ENCODE measurements at regions not wholly inside any gene's neighbourhood (a gene's known extent, or its start where the extent isn't known, plus 50 kb on each side); places are given as distances from the start of the nearest gene placed in this dataset.

GRCh38 chr6:905556-905955, 212.6 kb upstream of the EXOC2 start:
- TF ChIP-seq CTCF (IDR thresholded peaks at IDR 0.05; ENCODE audit: low read length) (no peak), EZH2 (optimal IDR thresholded peaks at IDR 0.05; ENCODE audit: low read depth, low read length) (no peak)

All from MM.1S (cell line).